ENCODE measurements at regions not wholly inside any gene's neighbourhood (a gene's known extent, or its start where the extent isn't known, plus 50 kb on each side); places are given as distances from the start of the nearest gene placed in this dataset.

GRCh38 chr1:68706639-68707317 lies 209.9 kb upstream of the DEPDC1 start:
- TF ChIP-seq MXI1 (conservative IDR thresholded peaks at IDR 0.05; ENCODE audit: poor library complexity, severe bottlenecking) (no peak), CTCF (IDR thresholded peaks at IDR 0.05; ENCODE audit: poor library complexity, severe bottlenecking) (no peak), EP300 (conservative IDR thresholded peaks at IDR 0.05; ENCODE audit: poor library complexity, severe bottlenecking) (no peak), REST (IDR thresholded peaks at IDR 0.05; ENCODE audit: borderline replicate concordance) (no peak), SMC3 (conservative IDR thresholded peaks at IDR 0.05; ENCODE audit: poor library complexity) (no peak), RAD21 (conservative IDR thresholded peaks at IDR 0.05) (no peak), EZH2 (IDR thresholded peaks at IDR 0.05; ENCODE audit: borderline replicate concordance, insufficient read depth, low read length, poor library complexity, severe bottlenecking) (no peak), TAF1 (IDR thresholded peaks at IDR 0.05; ENCODE audit: low read depth) (no peak), POLR2AphosphoS5 (IDR thresholded peaks at IDR 0.05) (no peak)
- H2AFZ ChIP-seq (ENCODE audit: low read depth, low read length) = no peak overlapping the region

GRCh38 chr1:68717330-68717729 lies 220.4 kb upstream of the DEPDC1 start:
- H3K36me3 ChIP-seq (ENCODE audit: insufficient read depth, low read length) = no peaks in the 10 kb centered on the region
- TF ChIP-seq MXI1 (conservative IDR thresholded peaks at IDR 0.05; ENCODE audit: poor library complexity, severe bottlenecking) = no peak
- no peaks in the 10 kb centered on the region for H3K27me3 ChIP-seq (ENCODE audit: insufficient read depth, low read depth, low read length)

More at GRCh38 chr1:68706639-68707317, 209.9 kb upstream of the DEPDC1 start:
- Histone ChIP-seq H3K27me3 (ENCODE audit: insufficient read depth, low read depth, low read length) (no peaks in the 10 kb centered on the region), H3K9me3 (ENCODE audit: low read length) (no peaks in the 10 kb centered on the region), H3K4me3 (ENCODE audit: low read length) (no peak overlapping the region), H4K20me1 (ENCODE audit: insufficient read depth) (no peaks in the 10 kb centered on the region), H3K79me2 (replicated peaks; ENCODE audit: insufficient read depth, low read length) (no peaks in the 10 kb centered on the region), H3F3A (ENCODE audit: insufficient read depth, low read length, poor library complexity, severe bottlenecking) (no peaks in the 10 kb centered on the region), H3K36me3 (ENCODE audit: insufficient read depth, low read length) (no peaks in the 10 kb centered on the region), H3K9ac (ENCODE audit: low read length) (no peak overlapping the region), H3K4me2 (ENCODE audit: low read length) (no peak overlapping the region), H3K9me2 (ENCODE audit: insufficient read depth, low read length) (no peaks in the 10 kb centered on the region), H3K27ac (ENCODE audit: low read length) (no peak overlapping the region)

More at GRCh38 chr1:68717330-68717729, 220.4 kb upstream of the DEPDC1 start:
- Histone ChIP-seq H4K20me1 (ENCODE audit: insufficient read depth) (no peaks in the 10 kb centered on the region), H3F3A (ENCODE audit: insufficient read depth, low read length, poor library complexity, severe bottlenecking) (no peaks in the 10 kb centered on the region), H3K9me2 (ENCODE audit: insufficient read depth, low read length) (no peaks in the 10 kb centered on the region), H3K9me3 (ENCODE audit: low read length) (no peaks in the 10 kb centered on the region), H2AFZ (ENCODE audit: low read depth, low read length) (no peak overlapping the region), H3K27ac (ENCODE audit: low read length) (no peak overlapping the region), H3K9ac (ENCODE audit: low read length) (no peak overlapping the region), H3K4me2 (ENCODE audit: low read length) (no peak overlapping the region), H3K79me2 (replicated peaks; ENCODE audit: insufficient read depth, low read length) (no peaks in the 10 kb centered on the region), H3K4me3 (ENCODE audit: low read length) (no peak overlapping the region)
